Neutrophil (primary cell): ENCODE measurements at regions not wholly inside any gene's neighbourhood (a gene's known extent, or its start where the extent isn't known, plus 50 kb on each side); places are given as distances from the start of the nearest gene placed in this dataset.

Experiments
- H3K27ac ChIP-seq: fragments of 200-600 bp; sonication (generic); 2 replicates; pipeline ENCODE4 v1.5.1; 2016; ENCODE audit warnings: mild to moderate bottlenecking, moderate library complexity
- H3K27me3 ChIP-seq: fragments of 200-600 bp; sonication (generic); 2 replicates; pipeline ENCODE4 v1.6.0; 2016; ENCODE audit warnings: mild to moderate bottlenecking
- H3K36me3 ChIP-seq: fragments of 200-600 bp; sonication (generic); 2 replicates; pipeline ENCODE4 v1.5.1; 2017
- H3K4me1 ChIP-seq, 2 experiments: fragments of 200-600 bp in 1 of 2; sonication (generic) in 1 of 2; 1 replicate in 1 of 2; 2 replicates in 1 of 2; pipeline versions ENCODE4 v1.5.1 to v1.6.1; 2013 to 2016; ENCODE audit warnings: low read depth in 1 of 2, low read length in 1 of 2, mild to moderate bottlenecking in 1 of 2, moderate library complexity in 1 of 2; ENCODE audit not compliant: control insufficient read depth in 1 of 2, insufficient read depth in 1 of 2
- H3K4me3 ChIP-seq, 2 experiments: fragments of 200-600 bp in 1 of 2; sonication (generic) in 1 of 2; 1 replicate in 1 of 2; 2 replicates in 1 of 2; pipeline ENCODE4 v1.5.1; 2013 to 2016; ENCODE audit warnings: low read depth in 1 of 2, low read length in 1 of 2, mild to moderate bottlenecking in 1 of 2, moderate library complexity in 1 of 2
- H3K9me3 ChIP-seq: fragments of 200-600 bp; sonication (generic); 2 replicates; pipeline ENCODE4 v1.5.1; 2016
- CTCF ChIP-seq: fragments of 200-600 bp; sonication (generic); IDR thresholded peaks from 2 replicates; pipeline ENCODE4 v1.5.1; 2016; ENCODE audit warnings: antibody characterized with exemption

- no peak for TF ChIP-seq CTCF
Observed at GRCh38 chrX:7253565-7253964, 105.6 kb upstream of the PUDP start.

GRCh38 chrX:7252013-7252610, 104.2 kb upstream of the PUDP start:
- H3K4me1 ChIP-seq = peaks cover 41 to 46% of the 10 kb centered on the region in 2 experiments
- peak overlapping the region; percentile 14 to 39 for H3K4me3 ChIP-seq
- no peaks in the 10 kb centered on the region for H3K9me3 ChIP-seq
- no peaks in the 10 kb centered on the region for H3K36me3 ChIP-seq
- H3K27me3 ChIP-seq = no peaks in the 10 kb centered on the region
- H3K27ac ChIP-seq = peak overlapping the region; percentile 88
- TF ChIP-seq CTCF = no peak

More at GRCh38 chrX:7253565-7253964, 105.6 kb upstream of the PUDP start:
- no peaks in the 10 kb centered on the region for H3K9me3 ChIP-seq
- H3K27ac ChIP-seq = peak overlapping the region; percentile 88
- no peaks in the 10 kb centered on the region for H3K27me3 ChIP-seq
- peaks cover 29 to 31% of the 10 kb centered on the region in 2 experiments for H3K4me1 ChIP-seq
- no peak overlapping the region for H3K4me3 ChIP-seq
- no peaks in the 10 kb centered on the region for H3K36me3 ChIP-seq

GRCh38 chrX:7247346-7247745, 99.4 kb upstream of the PUDP start:
- H3K4me1 ChIP-seq = peaks cover 67 to 71% of the 10 kb centered on the region in 2 experiments
- no peak for TF ChIP-seq CTCF
- H3K36me3 ChIP-seq = no peaks in the 10 kb centered on the region
- H3K27me3 ChIP-seq = no peaks in the 10 kb centered on the region
- H3K27ac ChIP-seq = peak overlapping the region; percentile 62
- no peaks in the 10 kb centered on the region for H3K9me3 ChIP-seq
- H3K4me3 ChIP-seq = no peak overlapping the region

GRCh38 chrX:7244405-7244804, 96.5 kb upstream of the PUDP start:
- Histone ChIP-seq H3K4me1 (peaks cover 48 to 55% of the 10 kb centered on the region in 2 experiments), H3K27ac (peak overlapping the region; percentile 77), H3K4me3 (peak overlapping the region in 1 of 2 experiments; percentile 38), H3K9me3 (no peaks in the 10 kb centered on the region), H3K27me3 (no peaks in the 10 kb centered on the region), H3K36me3 (no peaks in the 10 kb centered on the region)
- TF ChIP-seq CTCF = no peak

GRCh38 chrX:7242613-7243012, 94.7 kb upstream of the PUDP start:
- H3K9me3 ChIP-seq = no peaks in the 10 kb centered on the region
- H3K4me3 ChIP-seq = no peak overlapping the region
- H3K27me3 ChIP-seq = no peaks in the 10 kb centered on the region
- peaks cover 41 to 43% of the 10 kb centered on the region in 2 experiments for H3K4me1 ChIP-seq
- H3K36me3 ChIP-seq = no peaks in the 10 kb centered on the region
- H3K27ac ChIP-seq = no peak overlapping the region
- no peak for TF ChIP-seq CTCF
